ENCODE measurements at regions not wholly inside any gene's neighbourhood (a gene's known extent, or its start where the extent isn't known, plus 50 kb on each side); places are given as distances from the start of the nearest gene placed in this dataset.
"Not testable (repeated sequence)": the region's sequence is repeated elsewhere in the genome, so short reads cannot be mapped to it uniquely, and the experiment has no call there.

DNA sequence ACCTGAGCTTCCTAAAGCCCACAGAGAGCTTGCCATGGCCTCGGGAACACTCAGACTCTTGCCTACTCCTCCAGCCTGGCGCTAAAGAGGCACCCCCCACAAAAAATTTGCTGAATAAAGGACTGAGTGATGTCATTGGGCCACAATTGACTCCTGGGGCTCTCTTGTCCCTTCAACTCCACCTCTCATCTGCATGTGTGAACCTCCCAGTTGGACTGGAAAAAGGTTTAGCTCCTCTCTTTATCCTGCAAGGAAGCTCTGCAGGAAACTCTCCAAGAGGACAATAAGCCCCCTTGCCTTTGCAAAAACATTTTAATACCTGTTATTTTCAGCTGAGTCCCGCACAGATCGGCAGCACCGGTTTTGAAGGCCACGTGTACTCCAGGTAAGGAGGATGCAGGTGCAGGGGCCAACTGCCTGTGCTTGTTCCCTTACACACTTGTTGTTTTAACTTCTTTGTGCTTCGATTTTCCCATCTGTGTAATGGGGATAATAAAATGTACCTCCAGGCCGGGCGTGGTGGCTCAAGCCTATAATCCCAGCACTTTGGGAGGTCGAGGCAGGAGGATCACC lies 107.3 kb downstream of the TFAP2C start:
- intact Hi-C loops (cut with DNase I), result no loop called here
- no peak for DNase-seq
- H3K4me1 ChIP-seq, result no peaks in the 10 kb centered on the region
- no peaks in the 10 kb centered on the region for H3K9me3 ChIP-seq
- no peak for TF ChIP-seq POLR2A (IDR thresholded peaks at IDR 0.05)
- TF ChIP-seq, protein P1, sequence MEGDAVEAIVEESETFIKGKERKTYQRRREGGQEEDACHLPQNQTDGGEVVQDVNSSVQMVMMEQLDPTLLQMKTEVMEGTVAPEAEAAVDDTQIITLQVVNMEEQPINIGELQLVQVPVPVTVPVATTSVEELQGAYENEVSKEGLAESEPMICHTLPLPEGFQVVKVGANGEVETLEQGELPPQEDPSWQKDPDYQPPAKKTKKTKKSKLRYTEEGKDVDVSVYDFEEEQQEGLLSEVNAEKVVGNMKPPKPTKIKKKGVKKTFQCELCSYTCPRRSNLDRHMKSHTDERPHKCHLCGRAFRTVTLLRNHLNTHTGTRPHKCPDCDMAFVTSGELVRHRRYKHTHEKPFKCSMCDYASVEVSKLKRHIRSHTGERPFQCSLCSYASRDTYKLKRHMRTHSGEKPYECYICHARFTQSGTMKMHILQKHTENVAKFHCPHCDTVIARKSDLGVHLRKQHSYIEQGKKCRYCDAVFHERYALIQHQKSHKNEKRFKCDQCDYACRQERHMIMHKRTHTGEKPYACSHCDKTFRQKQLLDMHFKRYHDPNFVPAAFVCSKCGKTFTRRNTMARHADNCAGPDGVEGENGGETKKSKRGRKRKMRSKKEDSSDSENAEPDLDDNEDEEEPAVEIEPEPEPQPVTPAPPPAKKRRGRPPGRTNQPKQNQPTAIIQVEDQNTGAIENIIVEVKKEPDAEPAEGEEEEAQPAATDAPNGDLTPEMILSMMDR (IDR thresholded peaks at IDR 0.05), result no peak
- no peaks in the 10 kb centered on the region for H3K27me3 ChIP-seq
- ATAC-seq, result no peak
- H3K4me3 ChIP-seq, result no peak overlapping the region
- no peak overlapping the region for H3K27ac ChIP-seq
- H3K36me3 ChIP-seq, result no peaks in the 10 kb centered on the region
- 14% methylated on average over 10 of the region's 10 CpGs for WGBS (ENCODE audit: insufficient coverage, low coverage, low lambda C conversion rate, missing lambda C conversion rate)

DNA sequence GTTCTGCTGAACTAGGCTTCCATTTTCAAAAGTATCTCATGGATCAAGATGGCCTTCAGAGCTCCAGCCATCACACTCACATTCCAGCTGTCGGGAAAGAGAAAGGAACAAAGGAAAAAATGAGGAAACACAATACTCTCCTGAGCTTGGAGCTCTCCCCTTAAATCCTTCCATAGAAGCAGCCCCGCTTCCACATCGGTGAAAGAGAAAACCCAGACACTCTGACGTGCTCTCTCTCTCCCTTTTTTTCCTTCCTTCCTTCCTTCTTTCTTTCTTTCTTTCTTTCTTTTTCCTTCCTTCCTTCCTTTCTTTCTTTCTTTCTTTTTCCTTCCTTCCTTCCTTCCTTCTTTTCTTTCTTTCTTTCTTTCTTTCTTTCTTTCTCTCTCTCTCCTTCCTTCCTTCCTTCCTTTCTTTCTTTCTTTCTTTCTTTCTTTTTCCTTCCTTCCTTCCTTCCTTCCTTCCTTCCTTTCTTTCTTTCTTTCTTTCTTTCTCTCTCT lies 115.3 kb downstream of the TFAP2C start:
- H3K9me3 ChIP-seq; H3K27ac ChIP-seq; intact Hi-C loops (cut with DNase I); H3K4me1 ChIP-seq; H3K27me3 ChIP-seq; H3K36me3 ChIP-seq; ATAC-seq; DNase-seq; H3K4me3 ChIP-seq: not testable (repeated sequence)
- 89% methylated on average over 3 of the region's 4 CpGs for WGBS (ENCODE audit: insufficient coverage, low coverage, low lambda C conversion rate, missing lambda C conversion rate)

DNA sequence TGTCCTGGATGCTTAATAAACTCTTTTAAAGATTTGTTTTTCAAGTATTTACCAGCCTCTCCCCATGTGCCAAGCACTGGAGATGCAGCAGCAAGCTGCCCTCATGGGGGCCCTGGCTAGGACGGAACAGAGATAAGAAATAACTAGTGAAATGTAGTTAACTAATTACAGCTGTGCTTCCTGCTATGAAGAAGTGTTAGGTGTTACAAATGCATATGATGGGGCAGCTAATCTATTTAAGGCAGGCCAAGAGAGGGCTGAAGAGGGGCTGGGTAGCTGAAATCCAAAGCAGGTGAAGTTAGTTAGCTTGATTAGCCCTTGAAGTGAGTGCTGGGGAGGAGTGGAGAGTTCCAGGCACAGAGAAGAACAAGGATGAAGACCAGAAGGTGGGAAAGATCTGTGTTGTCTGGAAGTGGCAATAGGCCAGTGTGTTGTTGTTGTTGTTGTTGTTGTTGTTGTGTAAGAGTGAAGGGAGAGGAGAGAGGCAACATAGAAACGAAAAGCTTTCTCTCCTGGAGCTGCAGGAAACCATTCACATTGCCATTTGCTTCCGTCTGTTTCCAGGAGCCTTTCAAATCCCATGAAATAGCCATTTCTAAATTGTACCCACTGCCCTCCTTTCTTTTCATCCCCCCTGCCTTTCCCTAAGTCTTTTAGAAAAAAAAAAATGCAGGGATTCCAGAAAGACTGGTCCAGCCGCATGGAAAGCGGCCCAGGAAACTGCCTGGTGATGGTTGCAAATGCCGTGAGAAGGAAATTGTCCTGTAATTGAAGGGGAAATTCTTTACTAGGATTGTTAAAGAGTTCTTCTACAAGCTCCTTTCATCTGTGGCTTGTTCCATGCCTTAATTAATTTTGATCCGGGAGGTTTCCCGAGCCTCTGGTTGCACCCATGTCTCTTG lies 119.6 kb downstream of the TFAP2C start:
- TF ChIP-seq POLR2A (IDR thresholded peaks at IDR 0.05), result no peak
- TF ChIP-seq, protein P1 (IDR thresholded peaks at IDR 0.05), result no peak
- DNase-seq (no peak), ATAC-seq (no peak)
- H3K4me1 ChIP-seq, result no peaks in the 10 kb centered on the region
- intact Hi-C loops (cut with DNase I), result no loop called here
- no peaks in the 10 kb centered on the region for H3K9me3 ChIP-seq
- WGBS (ENCODE audit: insufficient coverage, low coverage, low lambda C conversion rate, missing lambda C conversion rate), result 30% methylated on average over 8 of the region's 8 CpGs
- H3K36me3 ChIP-seq, result no peaks in the 10 kb centered on the region
- H3K4me3 ChIP-seq, result no peak overlapping the region
- H3K27ac ChIP-seq, result no peak overlapping the region
- H3K27me3 ChIP-seq, result no peaks in the 10 kb centered on the region

DNA sequence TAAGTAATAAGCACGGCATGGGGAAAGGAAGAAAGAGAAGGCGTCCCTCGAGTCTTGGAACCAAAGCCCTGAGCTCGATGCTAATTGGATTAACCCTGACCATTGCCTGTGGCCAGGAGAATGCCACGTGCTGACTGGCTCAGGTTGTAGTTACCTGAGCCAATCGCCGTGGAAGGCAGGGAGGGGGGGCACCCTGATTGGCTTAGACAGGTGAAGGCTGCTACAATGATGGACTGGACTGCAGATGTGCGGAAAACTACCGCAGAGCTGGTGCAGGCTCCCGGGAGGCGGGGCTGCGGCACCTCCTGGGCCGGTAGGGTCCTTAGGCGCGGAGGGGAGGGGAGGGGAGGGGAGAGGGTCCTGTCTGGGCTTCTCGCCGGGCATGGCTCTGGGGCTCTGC lies 121.3 kb downstream of the TFAP2C start:
- Histone ChIP-seq H3K36me3 (no peaks in the 10 kb centered on the region), H3K9me3 (no peaks in the 10 kb centered on the region), H3K4me1 (no peaks in the 10 kb centered on the region), H3K27me3 (no peaks in the 10 kb centered on the region), H3K27ac (no peak overlapping the region), H3K4me3 (no peak overlapping the region)
- WGBS (ENCODE audit: insufficient coverage, low coverage, low lambda C conversion rate, missing lambda C conversion rate), result 32% methylated on average over 15 of the region's 17 CpGs
- intact Hi-C loops (cut with DNase I), result no loop called here
- DNase-seq (no peak), ATAC-seq (peak in 1 of 4 donors; percentile 29)
- TF ChIP-seq POLR2A (IDR thresholded peaks at IDR 0.05), result no peak
- TF ChIP-seq, protein P1 (IDR thresholded peaks at IDR 0.05), result no peak

DNA sequence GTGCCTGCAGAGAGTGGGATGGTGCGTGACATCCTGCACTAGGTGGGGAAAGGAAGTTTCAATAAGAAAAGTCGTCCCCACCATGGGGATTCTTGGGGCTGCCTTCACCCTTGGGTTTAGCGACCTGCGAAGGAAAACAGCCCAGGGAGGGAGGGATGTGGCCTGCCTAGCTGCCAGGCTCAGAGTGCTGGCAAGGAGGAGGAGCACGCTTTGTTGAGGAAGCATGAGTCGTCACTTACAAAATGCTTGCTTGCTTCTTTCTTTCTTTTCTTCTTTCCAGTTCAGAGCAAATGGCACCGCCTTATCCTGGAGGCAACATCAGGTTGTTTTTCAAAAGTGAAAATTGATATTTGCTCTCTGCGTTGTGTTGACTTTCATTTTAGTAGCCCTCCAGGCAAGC lies 123.2 kb downstream of the TFAP2C start:
- ATAC-seq (no peak), DNase-seq (no peak)
- Histone ChIP-seq H3K4me1 (no peaks in the 10 kb centered on the region), H3K27ac (no peak overlapping the region), H3K9me3 (no peaks in the 10 kb centered on the region), H3K4me3 (no peak overlapping the region), H3K27me3 (no peaks in the 10 kb centered on the region), H3K36me3 (no peaks in the 10 kb centered on the region)
- intact Hi-C loops (cut with DNase I), result no loop called here
- TF ChIP-seq POLR2A (IDR thresholded peaks at IDR 0.05), result no peak
- TF ChIP-seq, protein P1 (IDR thresholded peaks at IDR 0.05), result no peak
- WGBS (ENCODE audit: insufficient coverage, low coverage, low lambda C conversion rate, missing lambda C conversion rate), result 54% methylated on average over 4 of the region's 8 CpGs

Data from right lobe of liver (tissue), 6 donors.